ENCODE measurements at regions not wholly inside any gene's neighbourhood (a gene's known extent, or its start where the extent isn't known, plus 50 kb on each side); places are given as distances from the start of the nearest gene placed in this dataset.
A peak's percentile ranks its signal among the peaks of the same experiment; 100 is the strongest.

GRCh38 chr11:71198141-71198822, 54.1 kb downstream of the SHANK2 start:
- DNase-seq (ENCODE audit: low read depth): no peak
- no peak overlapping the region for H3K4me3 ChIP-seq (ENCODE audit: low read depth, low read length)
- TF ChIP-seq, protein P1, sequence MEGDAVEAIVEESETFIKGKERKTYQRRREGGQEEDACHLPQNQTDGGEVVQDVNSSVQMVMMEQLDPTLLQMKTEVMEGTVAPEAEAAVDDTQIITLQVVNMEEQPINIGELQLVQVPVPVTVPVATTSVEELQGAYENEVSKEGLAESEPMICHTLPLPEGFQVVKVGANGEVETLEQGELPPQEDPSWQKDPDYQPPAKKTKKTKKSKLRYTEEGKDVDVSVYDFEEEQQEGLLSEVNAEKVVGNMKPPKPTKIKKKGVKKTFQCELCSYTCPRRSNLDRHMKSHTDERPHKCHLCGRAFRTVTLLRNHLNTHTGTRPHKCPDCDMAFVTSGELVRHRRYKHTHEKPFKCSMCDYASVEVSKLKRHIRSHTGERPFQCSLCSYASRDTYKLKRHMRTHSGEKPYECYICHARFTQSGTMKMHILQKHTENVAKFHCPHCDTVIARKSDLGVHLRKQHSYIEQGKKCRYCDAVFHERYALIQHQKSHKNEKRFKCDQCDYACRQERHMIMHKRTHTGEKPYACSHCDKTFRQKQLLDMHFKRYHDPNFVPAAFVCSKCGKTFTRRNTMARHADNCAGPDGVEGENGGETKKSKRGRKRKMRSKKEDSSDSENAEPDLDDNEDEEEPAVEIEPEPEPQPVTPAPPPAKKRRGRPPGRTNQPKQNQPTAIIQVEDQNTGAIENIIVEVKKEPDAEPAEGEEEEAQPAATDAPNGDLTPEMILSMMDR (IDR thresholded peaks at IDR 0.05; ENCODE audit: control insufficient read depth, extremely low read depth, insufficient read depth): no peak

- no peak overlapping the region for H3K4me3 ChIP-seq (ENCODE audit: low read depth, low read length)
- DNase-seq (ENCODE audit: low read depth): no peak
- TF ChIP-seq, protein P1 (IDR thresholded peaks at IDR 0.05; ENCODE audit: control insufficient read depth, extremely low read depth, insufficient read depth): no peak
Observed at GRCh38 chr11:71197096-71197495, 55.3 kb downstream of the SHANK2 start.

- TF ChIP-seq, protein P1 (IDR thresholded peaks at IDR 0.05; ENCODE audit: control insufficient read depth, extremely low read depth, insufficient read depth): no peak
- no peak for DNase-seq (ENCODE audit: low read depth)
- H3K4me3 ChIP-seq (ENCODE audit: low read depth, low read length): no peak overlapping the region
Observed at GRCh38 chr11:71194710-71195109, 57.7 kb downstream of the SHANK2 start.

DNA sequence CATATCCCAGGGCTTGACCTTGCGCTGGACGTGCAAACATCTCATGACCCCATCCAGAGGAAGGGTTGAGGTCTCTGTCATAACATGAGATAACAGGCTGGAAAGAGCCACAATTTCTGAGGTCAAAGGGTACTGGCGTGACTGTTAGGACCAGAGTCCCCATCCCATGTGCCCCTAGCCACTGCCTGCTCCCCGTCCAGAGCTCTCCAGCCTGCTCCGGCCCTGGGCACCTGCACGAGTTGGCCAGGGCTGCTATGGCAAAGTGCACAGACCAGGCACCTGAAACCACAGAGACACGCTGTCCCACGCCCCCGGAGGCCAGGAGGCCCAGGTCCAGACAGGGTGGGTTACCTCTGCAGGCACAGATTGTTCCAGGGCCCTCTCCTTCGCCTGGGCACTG, 58.9 kb downstream of the SHANK2 start:
- no peak overlapping the region for H3K4me3 ChIP-seq (ENCODE audit: low read depth, low read length)
- DNase-seq (ENCODE audit: low read depth): no peak
- TF ChIP-seq, protein P1 (IDR thresholded peaks at IDR 0.05; ENCODE audit: control insufficient read depth, extremely low read depth, insufficient read depth): no peak

DNA sequence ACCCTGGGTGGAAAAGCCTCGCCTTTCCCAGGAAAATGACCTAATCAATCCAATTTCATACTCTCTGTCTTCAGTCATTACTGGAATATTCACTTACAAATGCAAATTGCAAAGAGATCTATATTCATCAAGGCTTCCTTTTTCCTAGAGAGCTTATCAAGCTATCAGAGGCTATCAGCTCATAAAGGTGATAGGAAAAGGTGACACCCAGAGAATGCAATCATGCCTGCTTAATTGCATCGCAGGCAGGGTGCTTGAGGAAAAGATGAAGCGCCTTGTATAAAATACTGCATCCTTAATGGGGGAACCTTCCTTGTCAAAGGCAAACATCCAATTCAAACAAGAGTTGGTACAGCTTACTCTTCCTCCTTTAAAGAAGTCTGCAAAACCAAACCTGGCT, 59.7 kb downstream of the SHANK2 start:
- H3K4me3 ChIP-seq (ENCODE audit: low read depth, low read length): no peak overlapping the region
- DNase-seq (ENCODE audit: low read depth): peak; percentile 36
- TF ChIP-seq, protein P1 (IDR thresholded peaks at IDR 0.05; ENCODE audit: control insufficient read depth, extremely low read depth, insufficient read depth): no peak

DNA sequence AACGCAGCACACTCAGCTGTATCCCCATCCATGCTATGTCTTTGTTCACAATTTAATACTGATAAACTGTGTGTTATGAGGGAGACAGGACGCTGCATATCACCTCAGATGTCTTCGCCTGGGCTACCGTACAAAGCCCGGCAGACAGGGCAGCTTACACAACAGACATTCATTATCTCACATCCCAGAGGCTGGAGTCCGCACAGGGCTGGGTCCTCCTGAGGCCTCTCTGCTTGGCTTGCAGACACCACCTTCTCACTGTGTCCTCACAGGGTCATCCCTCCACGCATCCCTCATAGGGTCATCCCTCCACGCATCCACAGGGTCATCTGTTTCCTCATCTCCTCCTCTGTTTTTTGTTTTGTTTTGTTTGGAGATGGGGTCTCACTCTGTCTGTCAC, 61.2 kb downstream of the SHANK2 start:
- TF ChIP-seq, protein P1 (IDR thresholded peaks at IDR 0.05; ENCODE audit: control insufficient read depth, extremely low read depth, insufficient read depth): no peak
- no peak overlapping the region for H3K4me3 ChIP-seq (ENCODE audit: low read depth, low read length)
- DNase-seq (ENCODE audit: low read depth): no peak

GRCh38 chr11:71190551-71190950, 61.8 kb downstream of the SHANK2 start:
- no peak for DNase-seq (ENCODE audit: low read depth)
- TF ChIP-seq, protein P1 (IDR thresholded peaks at IDR 0.05; ENCODE audit: control insufficient read depth, extremely low read depth, insufficient read depth): no peak
- no peak overlapping the region for H3K4me3 ChIP-seq (ENCODE audit: low read depth, low read length)
